Sigmoid colon (tissue), 4 donors: ENCODE measurements at regions not wholly inside any gene's neighbourhood (a gene's known extent, or its start where the extent isn't known, plus 50 kb on each side); places are given as distances from the start of the nearest gene placed in this dataset.

ENCODE experiments used
- EP300 ChIP-seq, 4 donors: sonication (generic); formaldehyde crosslinking; IDR thresholded peaks; one replicate each; pipeline ENCODE4 v1.6.1; 2017; ENCODE audit warnings: antibody characterized with exemption in 4 of 4
- POLR2AphosphoS5 ChIP-seq, 4 donors: sonication (generic); formaldehyde crosslinking; IDR thresholded peaks; one replicate each; pipeline ENCODE4 v1.6.1; 2017; ENCODE audit warnings: antibody characterized with exemption in 4 of 4
- TF ChIP-seq, protein P1 (sequence below), 4 experiments: fragments of 450-650 bp in 3 of 4; fragments of 200-600 bp in 1 of 4; IDR thresholded peaks; one replicate each; pipeline ENCODE4 v1.5.1; 2016 to 2019; ENCODE audit warnings: antibody characterized with exemption in 4 of 4, mild to moderate bottlenecking in 3 of 4, moderate library complexity in 2 of 4

DNA sequence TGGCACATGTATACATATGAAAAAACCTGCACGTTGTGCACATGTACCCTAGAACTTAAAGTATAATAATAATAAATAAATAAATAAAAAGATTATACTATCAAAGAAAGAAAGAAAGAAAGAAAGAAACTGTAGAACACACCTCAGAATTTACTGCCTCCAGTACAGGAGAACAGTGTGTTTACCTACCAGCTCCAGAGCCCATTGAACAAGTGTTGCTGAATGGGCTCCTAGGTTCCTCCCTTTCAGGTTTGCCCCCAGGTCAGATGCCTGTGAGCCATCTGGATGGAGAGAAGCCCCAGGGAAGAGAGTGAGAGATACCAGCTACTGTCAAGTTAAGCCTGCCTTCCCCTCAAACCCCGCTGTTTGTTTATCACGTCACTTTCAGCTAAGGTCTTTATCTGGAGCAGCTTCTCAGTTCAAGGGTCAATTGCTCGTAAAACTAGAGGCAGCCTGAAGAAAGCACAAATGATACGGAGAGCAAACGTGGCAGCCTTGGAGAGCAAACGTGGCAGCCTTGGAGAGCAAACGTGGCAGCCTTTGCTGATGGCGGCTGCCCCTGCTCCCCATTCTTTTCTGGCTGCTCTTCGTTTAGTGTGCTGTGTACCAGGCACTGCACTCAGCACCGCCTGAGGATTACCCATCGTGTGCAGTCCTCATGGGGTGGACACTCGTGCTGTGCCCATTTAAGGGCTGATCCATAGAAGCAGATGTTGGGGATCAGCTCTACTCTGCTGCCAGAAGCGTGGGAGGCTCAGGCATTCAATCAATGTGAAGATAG, 111.7 kb downstream of the ADAMTS15 start:
- TF ChIP-seq EP300 (IDR thresholded peaks at IDR 0.05) = no peak
- TF ChIP-seq, protein P1, sequence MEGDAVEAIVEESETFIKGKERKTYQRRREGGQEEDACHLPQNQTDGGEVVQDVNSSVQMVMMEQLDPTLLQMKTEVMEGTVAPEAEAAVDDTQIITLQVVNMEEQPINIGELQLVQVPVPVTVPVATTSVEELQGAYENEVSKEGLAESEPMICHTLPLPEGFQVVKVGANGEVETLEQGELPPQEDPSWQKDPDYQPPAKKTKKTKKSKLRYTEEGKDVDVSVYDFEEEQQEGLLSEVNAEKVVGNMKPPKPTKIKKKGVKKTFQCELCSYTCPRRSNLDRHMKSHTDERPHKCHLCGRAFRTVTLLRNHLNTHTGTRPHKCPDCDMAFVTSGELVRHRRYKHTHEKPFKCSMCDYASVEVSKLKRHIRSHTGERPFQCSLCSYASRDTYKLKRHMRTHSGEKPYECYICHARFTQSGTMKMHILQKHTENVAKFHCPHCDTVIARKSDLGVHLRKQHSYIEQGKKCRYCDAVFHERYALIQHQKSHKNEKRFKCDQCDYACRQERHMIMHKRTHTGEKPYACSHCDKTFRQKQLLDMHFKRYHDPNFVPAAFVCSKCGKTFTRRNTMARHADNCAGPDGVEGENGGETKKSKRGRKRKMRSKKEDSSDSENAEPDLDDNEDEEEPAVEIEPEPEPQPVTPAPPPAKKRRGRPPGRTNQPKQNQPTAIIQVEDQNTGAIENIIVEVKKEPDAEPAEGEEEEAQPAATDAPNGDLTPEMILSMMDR (IDR thresholded peaks at IDR 0.05) = no peak
- no peak for TF ChIP-seq POLR2AphosphoS5 (IDR thresholded peaks at IDR 0.05)
